Panc1 (cell line): ENCODE measurements at regions not wholly inside any gene's neighbourhood (a gene's known extent, or its start where the extent isn't known, plus 50 kb on each side); places are given as distances from the start of the nearest gene placed in this dataset.

ENCODE experiments used
- CTCF ChIP-seq: fragments of 450-650 bp; IDR thresholded peaks from 2 replicates; pipeline ENCODE4 v1.5.1; 2017; ENCODE audit warnings: mild to moderate bottlenecking
- POLR2AphosphoS5 ChIP-seq: IDR thresholded peaks from 2 replicates; pipeline ENCODE4 v1.6.1; 2012; ENCODE audit warnings: mild to moderate bottlenecking, low read depth, low read length, moderate library complexity

GRCh38 chr18:73240899-73241298, 373.1 kb upstream of the NETO1 start:
- TF ChIP-seq POLR2AphosphoS5 (no peak), CTCF (no peak)
